RWPE2 (cell line): ENCODE measurements at regions not wholly inside any gene's neighbourhood (a gene's known extent, or its start where the extent isn't known, plus 50 kb on each side); places are given as distances from the start of the nearest gene placed in this dataset.
A peak's percentile ranks its signal among the peaks of the same experiment; 100 is the strongest.

Experiments used
- ATAC-seq: fragments of 200-7000 bp; cut with Tn5 transposase; 3 replicates; pipeline ENCODE4 v1.9.1; 2021; ENCODE audit warnings: low read depth
- DNase-seq: peaks from one replicate; pipeline ENCODE4 v3.0.0-alpha.2; 2020; ENCODE audit warnings: low spot score
- H3K27ac ChIP-seq: fragments of 450-650 bp; 2 replicates; pipeline ENCODE4 v1.5.1; 2017; ENCODE audit warnings: mild to moderate bottlenecking; ENCODE audit not compliant: poor library complexity, severe bottlenecking
- H3K27me3 ChIP-seq: fragments of 250-450 bp; sonication (Bioruptor Pico); 2 replicates; pipeline ENCODE4 v1.5.1; 2021; ENCODE audit warnings: mild to moderate bottlenecking, moderate library complexity; ENCODE audit not compliant: insufficient read depth, poor library complexity, severe bottlenecking
- H3K36me3 ChIP-seq: fragments of 250-450 bp; sonication (Bioruptor Pico); 2 replicates; pipeline ENCODE4 v1.5.1; 2020; ENCODE audit warnings: low read depth, mild to moderate bottlenecking, moderate library complexity
- H3K4me1 ChIP-seq: fragments of 250-450 bp; sonication (Bioruptor Pico); 2 replicates; pipeline ENCODE4 v1.5.1; 2021; ENCODE audit warnings: mild to moderate bottlenecking, moderate library complexity; ENCODE audit not compliant: insufficient read depth, poor library complexity, severe bottlenecking
- H3K4me3 ChIP-seq: fragments of 250-450 bp; sonication (Bioruptor Pico); 2 replicates; pipeline ENCODE4 v1.5.1; 2021; ENCODE audit warnings: mild to moderate bottlenecking, moderate library complexity; ENCODE audit not compliant: severe bottlenecking
- H3K9me3 ChIP-seq: fragments of 250-450 bp; sonication (Bioruptor Pico); 2 replicates; pipeline ENCODE4 v1.5.1; 2021; ENCODE audit warnings: mild to moderate bottlenecking, moderate library complexity; ENCODE audit not compliant: severe bottlenecking
- CTCF ChIP-seq: fragments of 450-650 bp; IDR thresholded peaks from one replicate; pipeline ENCODE4 v1.5.1; 2017; ENCODE audit warnings: mild to moderate bottlenecking, moderate library complexity; ENCODE audit not compliant: poor library complexity, severe bottlenecking

GRCh38 chr11:37595845-37596244, 997.8 kb upstream of the RAG2 start:
- TF ChIP-seq CTCF: no peak
- no peak for DNase-seq
- ATAC-seq: no peak
- Histone ChIP-seq H3K36me3 (no peaks in the 10 kb centered on the region), H3K9me3 (no peaks in the 10 kb centered on the region), H3K4me3 (no peak overlapping the region), H3K27ac (no peak overlapping the region), H3K27me3 (no peaks in the 10 kb centered on the region), H3K4me1 (no peaks in the 10 kb centered on the region)

GRCh38 chr11:37574361-37574760, 976.3 kb upstream of the RAG2 start:
- no peaks in the 10 kb centered on the region for H3K27me3 ChIP-seq
- no peaks in the 10 kb centered on the region for H3K4me1 ChIP-seq
- H3K27ac ChIP-seq: no peak overlapping the region
- DNase-seq (no peak), ATAC-seq (no peak)
- no peaks in the 10 kb centered on the region for H3K9me3 ChIP-seq
- no peak overlapping the region for H3K4me3 ChIP-seq
- TF ChIP-seq CTCF: no peak
- H3K36me3 ChIP-seq: no peaks in the 10 kb centered on the region

GRCh38 chr11:37572491-37573171, 974.6 kb upstream of the RAG2 start:
- TF ChIP-seq CTCF: no peak
- ATAC-seq (no peak), DNase-seq (no peak)
- Histone ChIP-seq H3K27me3 (no peaks in the 10 kb centered on the region), H3K9me3 (no peaks in the 10 kb centered on the region), H3K4me1 (no peaks in the 10 kb centered on the region), H3K27ac (no peak overlapping the region), H3K4me3 (no peak overlapping the region), H3K36me3 (no peaks in the 10 kb centered on the region)

GRCh38 chr11:37571246-37571645, 973.2 kb upstream of the RAG2 start:
- no peaks in the 10 kb centered on the region for H3K36me3 ChIP-seq
- DNase-seq (no peak), ATAC-seq (peak; percentile 67)
- no peak overlapping the region for H3K4me3 ChIP-seq
- TF ChIP-seq CTCF: no peak
- no peaks in the 10 kb centered on the region for H3K4me1 ChIP-seq
- no peaks in the 10 kb centered on the region for H3K27me3 ChIP-seq
- no peaks in the 10 kb centered on the region for H3K9me3 ChIP-seq
- no peak overlapping the region for H3K27ac ChIP-seq

GRCh38 chr11:37560991-37561390, 963.0 kb upstream of the RAG2 start:
- no peaks in the 10 kb centered on the region for H3K36me3 ChIP-seq
- no peak for DNase-seq
- peaks cover 9% of the 10 kb centered on the region for H3K4me1 ChIP-seq
- H3K27me3 ChIP-seq: no peaks in the 10 kb centered on the region
- no peaks in the 10 kb centered on the region for H3K9me3 ChIP-seq
- no peak for ATAC-seq
- TF ChIP-seq CTCF: no peak
- no peak overlapping the region for H3K27ac ChIP-seq
- H3K4me3 ChIP-seq: no peak overlapping the region
